ENCODE measurements at regions not wholly inside any gene's neighbourhood (a gene's known extent, or its start where the extent isn't known, plus 50 kb on each side); places are given as distances from the start of the nearest gene placed in this dataset.
"Not testable (repeated sequence)": the region's sequence is repeated elsewhere in the genome, so short reads cannot be mapped to it uniquely, and the experiment has no call there.

GRCh38 chr3:66622756-66623457, 122.1 kb upstream of the LRIG1 start:
- no peak for DNase-seq (ENCODE audit: missing footprints)
- no peak for ATAC-seq
- intact Hi-C loops (cut with DNase I), result no loop called here

DNA sequence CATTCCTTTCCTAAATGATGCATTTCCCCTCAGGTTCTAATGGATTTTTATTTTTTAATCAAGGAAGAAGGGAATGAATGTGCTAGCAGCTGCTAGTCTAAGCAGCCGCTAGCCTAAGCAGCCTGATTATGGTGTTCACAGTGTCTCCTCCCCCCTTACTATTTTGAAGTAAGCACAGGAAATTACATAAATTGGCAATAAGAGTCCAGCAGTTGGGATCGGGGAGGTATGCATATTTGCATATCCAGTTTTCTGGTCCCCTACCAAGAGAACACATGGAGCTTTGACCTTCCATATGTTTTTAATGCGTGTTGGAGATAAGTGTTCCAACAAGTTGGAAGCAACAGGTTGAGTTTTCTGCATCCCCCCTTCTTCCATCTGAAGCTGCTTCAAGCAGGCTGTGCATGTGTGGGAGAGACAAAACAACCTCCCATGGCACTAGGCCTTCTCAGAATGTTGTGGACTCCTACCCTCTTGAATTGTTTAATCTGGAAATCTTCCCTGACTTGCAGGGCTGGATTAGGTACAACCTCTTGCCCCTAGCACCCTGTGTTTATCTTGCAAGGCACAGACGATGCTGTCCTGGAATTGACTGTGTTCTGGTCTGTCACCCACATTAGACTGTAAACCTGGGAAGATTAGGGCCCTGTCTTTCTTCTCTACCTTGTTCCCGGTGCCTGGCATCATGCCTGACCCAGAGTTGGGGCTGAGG, 124.8 kb upstream of the LRIG1 start:
- intact Hi-C loops (cut with DNase I), result no loop called here
- no peak for ATAC-seq
- no peak for DNase-seq (ENCODE audit: missing footprints)

- no peak for DNase-seq (ENCODE audit: missing footprints)
- ATAC-seq, result no peak
- intact Hi-C loops (cut with DNase I), result no loop called here
These were observed 128.5 kb upstream of the LRIG1 start for GRCh38 chr3:66629150-66629981.

GRCh38 chr3:66629982-66630368, 129.2 kb upstream of the LRIG1 start:
- no peak for ATAC-seq
- no peak for DNase-seq (ENCODE audit: missing footprints)
- intact Hi-C loops (cut with DNase I), result no loop called here

DNA sequence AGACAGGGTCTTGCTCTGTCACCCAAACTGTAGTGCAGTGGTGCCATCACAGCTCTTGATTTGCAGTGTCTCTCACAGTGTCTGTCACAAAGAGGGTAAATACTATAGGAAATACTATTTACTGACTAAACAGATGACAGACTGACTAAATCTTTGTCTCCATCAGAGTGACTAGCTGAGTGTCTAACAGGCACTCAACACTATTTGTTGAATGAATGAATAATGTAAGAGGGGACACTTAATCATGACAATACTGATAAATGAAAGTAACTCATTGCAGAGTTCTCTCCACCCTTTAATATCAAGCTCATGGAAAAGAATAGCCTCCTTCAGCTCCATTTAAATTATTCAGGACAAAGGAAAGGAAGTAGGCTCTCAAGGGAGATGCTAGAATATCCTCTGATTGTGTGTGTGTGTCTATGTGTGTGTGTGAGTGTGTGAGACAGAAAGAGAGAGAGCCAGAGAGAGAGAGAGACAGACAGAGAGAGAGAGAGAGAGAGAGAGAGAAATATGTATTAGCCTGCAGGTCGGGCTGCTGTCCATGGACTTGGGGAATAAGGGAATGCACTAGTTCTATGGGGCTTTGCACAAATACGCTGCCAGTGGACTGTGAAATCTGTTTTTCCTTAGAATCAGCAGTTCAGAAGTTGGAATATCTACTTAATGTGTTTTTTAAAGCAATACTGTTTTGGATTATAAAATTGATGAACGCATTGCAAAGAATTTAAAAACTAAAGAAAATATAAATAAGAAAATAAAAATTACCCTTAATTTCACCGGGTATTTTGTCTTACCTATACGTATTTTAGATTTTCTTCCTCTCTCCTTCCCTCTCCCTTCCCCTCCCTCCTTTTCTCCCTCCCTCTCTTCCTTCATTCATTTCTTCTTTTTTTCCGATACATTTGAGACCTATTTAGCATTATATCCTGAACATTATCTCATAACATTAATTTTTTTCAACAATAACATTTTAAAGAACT, 132.9 kb upstream of the LRIG1 start:
- DNase-seq (ENCODE audit: missing footprints), result no peak
- intact Hi-C loops (cut with DNase I), result no loop called here
- ATAC-seq, result no peak

GRCh38 chr3:66638717-66639116, 137.9 kb upstream of the LRIG1 start:
- DNase-seq (ENCODE audit: missing footprints) (no peak), ATAC-seq (no peak)
- intact Hi-C loops (cut with DNase I), result no loop called here

- ATAC-seq, result no peak
- no peak for DNase-seq (ENCODE audit: missing footprints)
- intact Hi-C loops (cut with DNase I), result no loop called here
These were observed 139.1 kb upstream of the LRIG1 start for GRCh38 chr3:66639809-66640356.

DNA sequence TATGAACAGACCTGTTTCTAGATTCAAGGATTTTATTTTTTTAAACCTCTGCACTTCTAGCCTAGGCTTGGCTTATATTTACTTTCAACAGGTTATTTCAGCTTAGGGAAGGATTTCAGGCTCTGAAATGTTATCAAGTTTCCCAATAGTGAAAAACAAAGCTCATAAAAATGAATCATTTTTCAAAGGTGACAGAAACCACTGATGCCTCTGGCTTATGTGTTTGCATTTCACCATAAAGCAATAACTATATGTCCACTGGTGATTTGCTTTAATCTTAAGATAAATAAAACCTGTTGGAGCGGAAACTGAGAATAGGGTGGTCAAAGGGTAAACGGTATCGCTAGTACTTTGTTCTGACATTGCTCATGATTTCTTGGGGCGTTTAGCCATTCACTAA, 141.2 kb upstream of the LRIG1 start:
- intact Hi-C loops (cut with DNase I), result no loop called here
- DNase-seq (ENCODE audit: missing footprints), result no peak
- ATAC-seq, result no peak

GRCh38 chr3:66642484-66642883, 141.7 kb upstream of the LRIG1 start:
- intact Hi-C loops (cut with DNase I), result no loop called here
- no peak for ATAC-seq
- DNase-seq (ENCODE audit: missing footprints), result no peak

DNA sequence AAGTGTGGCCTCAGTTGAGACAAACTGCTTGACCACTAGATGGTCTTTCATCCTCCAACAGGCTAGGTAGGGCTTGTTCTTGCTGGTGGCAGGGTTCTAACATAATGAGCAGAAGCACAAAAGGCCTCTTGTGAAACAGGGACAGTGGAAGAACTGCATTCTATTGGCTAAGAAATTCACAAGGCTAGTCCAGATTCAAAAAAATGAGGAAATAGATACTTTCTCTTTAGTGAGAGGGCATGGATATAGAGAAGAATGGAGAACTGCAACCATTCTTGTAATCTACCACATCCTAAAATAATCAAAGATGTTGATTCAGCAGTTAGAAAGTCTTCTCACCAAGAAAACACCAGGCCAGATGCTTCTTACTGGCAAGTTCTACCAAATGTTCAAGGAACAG, 143.7 kb upstream of the LRIG1 start:
- intact Hi-C loops (cut with DNase I), result no loop called here
- ATAC-seq (peak; percentile 37), DNase-seq (ENCODE audit: missing footprints) (no peak)

DNA sequence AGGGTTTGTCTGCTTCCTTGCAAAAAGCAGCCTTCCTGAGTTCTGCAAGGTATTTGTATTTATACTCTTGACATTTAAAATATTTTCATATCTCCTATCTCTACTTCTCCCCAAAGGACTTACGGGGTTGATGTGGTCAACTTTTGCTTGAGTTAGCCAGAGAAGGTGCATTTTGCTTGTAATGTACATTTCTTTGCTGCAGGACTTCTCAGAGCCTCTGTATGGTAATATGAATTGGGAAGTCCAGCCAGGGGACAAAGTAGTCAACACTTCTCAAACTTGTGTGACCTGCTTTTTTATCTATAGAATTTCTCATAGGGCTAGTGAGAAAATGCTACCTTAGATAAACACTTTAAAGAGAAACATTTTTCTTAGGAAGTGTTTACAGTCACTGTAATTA, 148.2 kb upstream of the LRIG1 start:
- ATAC-seq (no peak), DNase-seq (ENCODE audit: missing footprints) (no peak)
- intact Hi-C loops (cut with DNase I), result no loop called here

DNA sequence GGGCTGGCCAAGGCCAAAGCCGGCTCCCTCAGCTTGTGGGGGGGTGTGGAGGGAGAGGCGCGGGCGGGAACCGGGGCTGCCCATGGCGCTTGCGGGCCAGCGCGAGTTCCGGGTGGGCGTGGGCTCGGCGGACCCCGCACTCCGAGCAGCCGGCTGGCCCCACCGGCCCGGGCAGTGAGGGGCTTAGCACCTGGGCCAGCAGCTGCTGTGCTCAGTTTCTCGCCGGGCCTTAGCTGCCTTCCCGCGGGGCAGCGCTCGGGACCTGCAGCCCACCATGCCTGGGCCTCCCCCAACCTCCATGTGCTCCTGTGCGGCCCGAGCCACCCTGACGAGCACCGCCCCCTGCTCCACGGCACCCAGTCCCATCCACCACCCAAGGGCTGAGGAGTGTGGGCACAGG, 150.7 kb upstream of the LRIG1 start:
- ATAC-seq; DNase-seq (ENCODE audit: missing footprints); intact Hi-C loops (cut with DNase I): not testable (repeated sequence)

DNA sequence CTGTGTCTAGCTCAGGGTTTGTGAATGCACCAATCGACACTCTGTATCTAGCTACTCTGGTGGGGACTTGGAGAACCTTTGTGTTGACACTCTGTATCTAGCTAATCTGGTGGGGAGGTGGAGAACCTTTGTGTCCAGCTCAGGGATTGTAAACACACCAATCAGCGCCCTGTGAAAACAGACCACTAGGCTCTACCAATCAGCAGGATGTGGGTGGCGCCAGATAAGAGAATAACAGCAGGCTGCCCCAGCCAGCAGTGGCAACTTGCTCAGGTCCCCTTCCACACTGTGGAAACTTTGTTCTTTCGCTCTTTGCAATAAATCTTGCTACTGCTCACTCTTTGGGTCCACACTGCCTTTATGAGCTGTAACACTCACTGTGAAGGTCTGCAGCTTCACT, 151.3 kb upstream of the LRIG1 start:
- intact Hi-C loops (cut with DNase I); ATAC-seq; DNase-seq (ENCODE audit: missing footprints): not testable (repeated sequence)

GRCh38 chr3:66655044-66655443, 154.2 kb upstream of the LRIG1 start:
- no peak for DNase-seq (ENCODE audit: missing footprints)
- no peak for ATAC-seq
- intact Hi-C loops (cut with DNase I), result no loop called here

GRCh38 chr3:66655671-66656070, 154.8 kb upstream of the LRIG1 start:
- ATAC-seq (no peak), DNase-seq (ENCODE audit: missing footprints) (no peak)
- intact Hi-C loops (cut with DNase I), result no loop called here

GRCh38 chr3:66656609-66657008, 155.8 kb upstream of the LRIG1 start:
- no peak for DNase-seq (ENCODE audit: missing footprints)
- intact Hi-C loops (cut with DNase I), result no loop called here
- no peak for ATAC-seq

- ATAC-seq, result no peak
- intact Hi-C loops (cut with DNase I), result no loop called here
- no peak for DNase-seq (ENCODE audit: missing footprints)
These were observed 158.2 kb upstream of the LRIG1 start for GRCh38 chr3:66659056-66659455.

- ATAC-seq (no peak), DNase-seq (ENCODE audit: missing footprints) (no peak)
- intact Hi-C loops (cut with DNase I), result loop anchor here (10.0 kb wide), 1 partner anchor 257 kb away; no protein-coding TSS in a partner anchor
These were observed 160.8 kb upstream of the LRIG1 start for GRCh38 chr3:66661628-66662027.

All from Right ventricle myocardium inferior (tissue), 1 donor.